ENCODE measurements at regions not wholly inside any gene's neighbourhood (a gene's known extent, or its start where the extent isn't known, plus 50 kb on each side); places are given as distances from the start of the nearest gene placed in this dataset.

- no peak for TF ChIP-seq CTCF (IDR thresholded peaks at IDR 0.05; ENCODE audit: unreplicated experiment)
- DNase-seq (ENCODE audit: unreplicated experiment), result no peak
- ChIA-PET CTCF (interaction anchor here (0.6 kb wide), 1 partner anchor 109 kb away, joined by 3 read pairs; no protein-coding TSS in a partner anchor), POLR2A (no interaction called here)
- no peaks in the 10 kb centered on the region for H3K27me3 Mint-ChIP-seq (ENCODE audit: insufficient read depth, unreplicated experiment)
- H3K4me3 Mint-ChIP-seq (ENCODE audit: unreplicated experiment), result no peak overlapping the region
- BruUV-seq (replicated peaks), result no TSS peak
- no peaks in the 10 kb centered on the region for H3K36me3 Mint-ChIP-seq (ENCODE audit: insufficient read depth, unreplicated experiment)
- intact Hi-C loops (cut with micrococcal nuclease), result no loop called here
- H3K9me3 Mint-ChIP-seq (ENCODE audit: unreplicated experiment), result peaks cover 27% of the 10 kb centered on the region
- H3K27ac Mint-ChIP-seq (ENCODE audit: low read depth, unreplicated experiment), result no peak overlapping the region
- no peaks in the 10 kb centered on the region for H3K4me1 Mint-ChIP-seq (ENCODE audit: insufficient read depth, unreplicated experiment)
Observed at GRCh38 chr2:2825062-2825461, 494.0 kb upstream of the MYT1L start.

- Mint-ChIP-seq H3K27ac (ENCODE audit: low read depth, unreplicated experiment) (no peak overlapping the region), H3K4me3 (ENCODE audit: unreplicated experiment) (no peak overlapping the region), H3K27me3 (ENCODE audit: insufficient read depth, unreplicated experiment) (no peaks in the 10 kb centered on the region), H3K9me3 (ENCODE audit: unreplicated experiment) (peaks cover 28% of the 10 kb centered on the region), H3K4me1 (ENCODE audit: insufficient read depth, unreplicated experiment) (no peaks in the 10 kb centered on the region), H3K36me3 (ENCODE audit: insufficient read depth, unreplicated experiment) (no peaks in the 10 kb centered on the region)
- no TSS peak for BruUV-seq (replicated peaks)
- ChIA-PET CTCF (interaction anchor here (0.6 to 0.7 kb wide), 2 partner anchors 91 to 109 kb away, joined by 3 read pairs; no protein-coding TSS in a partner anchor), POLR2A (no interaction called here)
- intact Hi-C loops (cut with micrococcal nuclease), result no loop called here
- DNase-seq (ENCODE audit: unreplicated experiment), result no peak
- TF ChIP-seq CTCF (IDR thresholded peaks at IDR 0.05; ENCODE audit: unreplicated experiment), result no peak
Observed at GRCh38 chr2:2824588-2824987, 493.5 kb upstream of the MYT1L start.

- Mint-ChIP-seq H3K9me3 (ENCODE audit: unreplicated experiment) (peaks cover 23% of the 10 kb centered on the region), H3K27me3 (ENCODE audit: insufficient read depth, unreplicated experiment) (no peaks in the 10 kb centered on the region), H3K36me3 (ENCODE audit: insufficient read depth, unreplicated experiment) (no peaks in the 10 kb centered on the region), H3K4me3 (ENCODE audit: unreplicated experiment) (no peak overlapping the region), H3K4me1 (ENCODE audit: insufficient read depth, unreplicated experiment) (no peaks in the 10 kb centered on the region), H3K27ac (ENCODE audit: low read depth, unreplicated experiment) (no peak overlapping the region)
- no TSS peak for BruUV-seq (replicated peaks)
- CTCF ChIA-PET, result interaction anchor here (0.6 kb wide), 1 partner anchor 701 kb away, joined by 3 read pairs; no protein-coding TSS in a partner anchor
- POLR2A ChIA-PET, result no interaction called here
- no peak for DNase-seq (ENCODE audit: unreplicated experiment)
- TF ChIP-seq CTCF (IDR thresholded peaks at IDR 0.05; ENCODE audit: unreplicated experiment), result no peak
- intact Hi-C loops (cut with micrococcal nuclease), result no loop called here
Observed at GRCh38 chr2:2823061-2823753, 492.1 kb upstream of the MYT1L start.

GRCh38 chr2:2822143-2822542, 491.1 kb upstream of the MYT1L start:
- H3K9me3 Mint-ChIP-seq (ENCODE audit: unreplicated experiment), result peaks cover 30% of the 10 kb centered on the region
- DNase-seq (ENCODE audit: unreplicated experiment), result no peak
- intact Hi-C loops (cut with micrococcal nuclease), result no loop called here
- H3K4me3 Mint-ChIP-seq (ENCODE audit: unreplicated experiment), result no peak overlapping the region
- TF ChIP-seq CTCF (IDR thresholded peaks at IDR 0.05; ENCODE audit: unreplicated experiment), result no peak
- POLR2A ChIA-PET, result no interaction called here
- BruUV-seq (replicated peaks), result no TSS peak
- H3K27ac Mint-ChIP-seq (ENCODE audit: low read depth, unreplicated experiment), result no peak overlapping the region
- no peaks in the 10 kb centered on the region for H3K36me3 Mint-ChIP-seq (ENCODE audit: insufficient read depth, unreplicated experiment)
- H3K27me3 Mint-ChIP-seq (ENCODE audit: insufficient read depth, unreplicated experiment), result no peaks in the 10 kb centered on the region
- CTCF ChIA-PET, result no interaction called here
- H3K4me1 Mint-ChIP-seq (ENCODE audit: insufficient read depth, unreplicated experiment), result no peaks in the 10 kb centered on the region

Measured in MCF 10A (cell line).